Endothelial cell of umbilical vein (primary cell): ENCODE measurements at regions not wholly inside any gene's neighbourhood (a gene's known extent, or its start where the extent isn't known, plus 50 kb on each side); places are given as distances from the start of the nearest gene placed in this dataset.

Experiments
- CTCF ChIP-seq, 2 donors: IDR thresholded peaks; 1 replicate in 1 of 2; 2 replicates in 1 of 2; pipeline ENCODE4 v1.5.1; 2011; ENCODE audit warnings: low read length in 2 of 2, mild to moderate bottlenecking in 2 of 2, moderate library complexity in 2 of 2, control low read depth in 1 of 2, inconsistent platforms in 1 of 2, low read depth in 1 of 2; ENCODE audit not compliant: insufficient read depth in 1 of 2; ENCODE audit errors: extremely low read depth in 1 of 2
- EZH2 ChIP-seq: IDR thresholded peaks from 2 replicates; pipeline ENCODE4 v1.6.1; 2012; ENCODE audit warnings: borderline replicate concordance, low read depth, mild to moderate bottlenecking, moderate library complexity, low read length, inconsistent platforms; ENCODE audit not compliant: severe bottlenecking
- JUN ChIP-seq: IDR thresholded peaks from 2 replicates; pipeline ENCODE4 v1.6.1; 2011; ENCODE audit warnings: borderline replicate concordance, low read depth; ENCODE audit not compliant: insufficient read length, insufficient read depth
- MAX ChIP-seq: IDR thresholded peaks from 2 replicates; pipeline ENCODE4 v1.6.1; 2011; ENCODE audit not compliant: insufficient read depth, insufficient read length
- MYC ChIP-seq: IDR thresholded peaks from one replicate; pipeline ENCODE4 v1.6.1; 2011; ENCODE audit warnings: mild to moderate bottlenecking, low read depth, low read length
- POLR2A ChIP-seq: IDR thresholded peaks from 2 replicates; pipeline ENCODE4 v1.6.1; 2012; ENCODE audit warnings: low read depth, mild to moderate bottlenecking, control low read depth, low read length
- POLR2AphosphoS5 ChIP-seq: IDR thresholded peaks from 2 replicates; pipeline ENCODE4 v1.6.1; 2012; ENCODE audit warnings: low read depth, mild to moderate bottlenecking, control low read depth, low read length, moderate library complexity; ENCODE audit not compliant: insufficient read depth

GRCh38 chr1:181257117-181257516, 168.6 kb downstream of the IER5 start:
- no peak for TF ChIP-seq POLR2A
- TF ChIP-seq CTCF (IDR thresholded peaks at IDR 0.05; ENCODE audit: extremely low read depth in 1 of 2, insufficient read depth in 1 of 2, low read depth in 1 of 2, low read length in 2 of 2) = no peak
- TF ChIP-seq POLR2AphosphoS5 = no peak
- no peak for TF ChIP-seq EZH2
- TF ChIP-seq MAX = no peak
- TF ChIP-seq JUN = no peak
- no peak for TF ChIP-seq MYC
